ENCODE measurements at regions not wholly inside any gene's neighbourhood (a gene's known extent, or its start where the extent isn't known, plus 50 kb on each side); places are given as distances from the start of the nearest gene placed in this dataset.

- intact Hi-C loops (cut with DNase I) = no loop called here
- no peak for DNase-seq
- Histone ChIP-seq H3K27me3 (no peaks in the 10 kb centered on the region), H3K27ac (no peak overlapping the region), H3K4me3 (no peak overlapping the region), H3K4me1 (no peaks in the 10 kb centered on the region), H3K36me3 (replicated peaks in 1 of 2; ENCODE audit: insufficient read depth in 1 of 2, low read depth in 2 of 2) (no peaks in the 10 kb centered on the region), H3K9me3 (no peaks in the 10 kb centered on the region)
- ATAC-seq = no peak
- 78 to 91% methylated on average over 1 of the region's 1 CpG for WGBS, 2 donors
- TF ChIP-seq CTCF (IDR thresholded peaks at IDR 0.05) = no peak
- TF ChIP-seq POLR2A (IDR thresholded peaks at IDR 0.05) = no peak
Measured at GRCh38 chr12:65517656-65518210, 239.2 kb downstream of the MSRB3 start.

GRCh38 chr12:65518771-65519170 is 240.3 kb downstream of the MSRB3 start:
- Histone ChIP-seq H3K27ac (no peak overlapping the region), H3K4me1 (no peaks in the 10 kb centered on the region), H3K36me3 (replicated peaks in 1 of 2; ENCODE audit: insufficient read depth in 1 of 2, low read depth in 2 of 2) (no peaks in the 10 kb centered on the region), H3K27me3 (no peaks in the 10 kb centered on the region), H3K9me3 (no peaks in the 10 kb centered on the region), H3K4me3 (no peak overlapping the region)
- ATAC-seq (no peak), DNase-seq (no peak)
- intact Hi-C loops (cut with DNase I) = no loop called here
- TF ChIP-seq POLR2A (IDR thresholded peaks at IDR 0.05) (no peak), CTCF (IDR thresholded peaks at IDR 0.05) (no peak)

GRCh38 chr12:65520658-65521057 is 242.2 kb downstream of the MSRB3 start:
- no peaks in the 10 kb centered on the region for H3K36me3 ChIP-seq (replicated peaks in 1 of 2; ENCODE audit: insufficient read depth in 1 of 2, low read depth in 2 of 2)
- no peak overlapping the region for H3K27ac ChIP-seq
- TF ChIP-seq CTCF (IDR thresholded peaks at IDR 0.05) (no peak), POLR2A (IDR thresholded peaks at IDR 0.05) (no peak)
- ATAC-seq (no peak), DNase-seq (no peak)
- H3K4me1 ChIP-seq = no peaks in the 10 kb centered on the region
- no peak overlapping the region for H3K4me3 ChIP-seq
- no peaks in the 10 kb centered on the region for H3K27me3 ChIP-seq
- 93 to 100% methylated on average over 1 of the region's 1 CpG for WGBS, 2 donors
- intact Hi-C loops (cut with DNase I) = no loop called here
- H3K9me3 ChIP-seq = no peaks in the 10 kb centered on the region

- intact Hi-C loops (cut with DNase I) = no loop called here
- H3K9me3 ChIP-seq = no peaks in the 10 kb centered on the region
- no peak for ATAC-seq
- TF ChIP-seq POLR2A (IDR thresholded peaks at IDR 0.05) (no peak), CTCF (IDR thresholded peaks at IDR 0.05) (no peak)
- 73 to 76% methylated on average over 12 of the region's 12 CpGs for WGBS, 2 donors
- no peak overlapping the region for H3K27ac ChIP-seq
- no peak for DNase-seq
- H3K36me3 ChIP-seq (replicated peaks in 1 of 2; ENCODE audit: insufficient read depth in 1 of 2, low read depth in 2 of 2) = no peaks in the 10 kb centered on the region
- H3K27me3 ChIP-seq = no peaks in the 10 kb centered on the region
- H3K4me1 ChIP-seq = no peaks in the 10 kb centered on the region
- H3K4me3 ChIP-seq = no peak overlapping the region
Measured at GRCh38 chr12:65522956-65523860, 244.7 kb downstream of the MSRB3 start.

All from body of pancreas (tissue), 4 donors.